Common myeloid progenitor, CD34-positive (primary cell): ENCODE measurements at regions not wholly inside any gene's neighbourhood (a gene's known extent, or its start where the extent isn't known, plus 50 kb on each side); places are given as distances from the start of the nearest gene placed in this dataset.
"Not testable (repeated sequence)": the region's sequence is repeated elsewhere in the genome, so short reads cannot be mapped to it uniquely, and the experiment has no call there.

Source experiments
- CTCF ChIA-PET: fragments of 350-600 bp; sonication (Branson Sonifier 250); formaldehyde crosslinking; loops from one replicate; lab custom pipeline; 2021; ENCODE audit warnings: antibody characterized with exemption; lab: Charles Lee
- POLR2A ChIA-PET: fragments of 350-600 bp; sonication (Branson Sonifier 250); formaldehyde crosslinking; loops from one replicate; lab custom pipeline; 2021; ENCODE audit warnings: antibody characterized with exemption; lab: Charles Lee
- DNase-seq, 3 donors: peaks; one replicate each; pipeline versions ENCODE4 v3.0.0 to v3.0.0-alpha.2; 2013
- H3K27ac ChIP-seq, 2 experiments: 1 replicate in 1 of 2; 2 replicates in 1 of 2; pipeline ENCODE4 v1.7.0; 2013; ENCODE audit warnings: inconsistent platforms in 2 of 2, low read length in 2 of 2, mild to moderate bottlenecking in 2 of 2, low read depth in 1 of 2, moderate library complexity in 1 of 2; ENCODE audit not compliant: severe bottlenecking in 2 of 2, insufficient read depth in 1 of 2, poor library complexity in 1 of 2
- H3K27me3 ChIP-seq, 5 experiments: replicated peaks in 2 of 5; 1 replicate in 3 of 5; 2 replicates in 2 of 5; pipeline versions ENCODE4 v1.6.1 to v1.7.0; 2013; ENCODE audit warnings: low read length in 4 of 5, mild to moderate bottlenecking in 2 of 5, moderate library complexity in 2 of 5, inconsistent platforms in 1 of 5; ENCODE audit not compliant: insufficient read depth in 5 of 5, control insufficient read depth in 4 of 5
- H3K36me3 ChIP-seq, 4 experiments: 1 replicate in 2 of 4; 2 replicates in 2 of 4; pipeline versions ENCODE4 v1.6.1 to v1.7.0; 2013; ENCODE audit warnings: low read length in 3 of 4, control low read depth in 1 of 4, mild to moderate bottlenecking in 1 of 4; ENCODE audit not compliant: control insufficient read depth in 4 of 4, insufficient read depth in 4 of 4
- H3K4me1 ChIP-seq, 4 experiments: 1 replicate in 3 of 4; 2 replicates in 1 of 4; pipeline versions ENCODE4 v1.6.1 to v1.7.1; 2013; ENCODE audit warnings: low read length in 3 of 4, mild to moderate bottlenecking in 3 of 4, control low read depth in 1 of 4, inconsistent platforms in 1 of 4, moderate library complexity in 1 of 4; ENCODE audit not compliant: control insufficient read depth in 4 of 4, insufficient read depth in 4 of 4; ENCODE audit errors: control extremely low read depth in 1 of 4
- H3K4me3 ChIP-seq, 7 experiments: 1 replicate in 4 of 7; 2 replicates in 3 of 7; pipeline versions ENCODE4 v1.5.1 to v1.7.0; 2013; ENCODE audit warnings: mild to moderate bottlenecking in 7 of 7, low read length in 6 of 7, moderate library complexity in 6 of 7, inconsistent platforms in 2 of 7, low read depth in 2 of 7, control low read depth in 1 of 7; ENCODE audit not compliant: insufficient read depth in 4 of 7, control insufficient read depth in 1 of 7; ENCODE audit errors: extremely low read depth in 1 of 7
- H3K9me3 ChIP-seq, 5 experiments: 1 replicate in 4 of 5; 2 replicates in 1 of 5; pipeline versions ENCODE4 v1.6.1 to v1.7.1; 2013; ENCODE audit warnings: low read length in 4 of 5, mild to moderate bottlenecking in 2 of 5, inconsistent platforms in 1 of 5, low read depth in 1 of 5, moderate library complexity in 1 of 5; ENCODE audit not compliant: control insufficient read depth in 4 of 5, insufficient read depth in 2 of 5; ENCODE audit errors: control extremely low read depth in 1 of 5
- WGBS: methylation state at CpG from one replicate; pipeline ENCODE4 v1.1.5; 2013; ENCODE audit not compliant: insufficient coverage; 5-methylcytosine and 5-hydroxymethylcytosine counted together

DNA sequence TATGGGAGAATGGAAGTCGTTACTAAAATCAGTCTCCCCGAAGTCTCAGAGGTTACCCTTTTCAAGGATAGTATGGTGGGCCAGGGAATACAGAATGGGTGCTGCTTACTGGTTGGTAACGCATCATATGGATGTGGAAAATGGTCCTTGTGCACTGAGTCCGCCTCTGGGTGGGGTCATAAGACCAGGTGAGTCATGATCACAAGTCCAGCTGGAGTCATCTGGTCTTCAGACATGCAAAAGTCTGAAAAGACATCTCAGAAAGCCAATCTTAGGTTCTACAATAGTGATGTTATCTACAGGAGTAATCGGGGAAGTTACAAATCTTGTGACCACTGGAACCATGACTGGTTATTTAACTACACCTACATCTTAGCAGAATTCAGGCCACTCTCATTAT, 71.9 kb upstream of the TCL1B start:
- Histone ChIP-seq H3K4me1 (no peaks in the 10 kb centered on the region), H3K9me3 (no peaks in the 10 kb centered on the region), H3K27me3 (peaks cover 0 to 32% (median 5%) of the 10 kb centered on the region in 5 experiments), H3K36me3 (no peaks in the 10 kb centered on the region), H3K27ac (no peak overlapping the region), H3K4me3 (no peak overlapping the region)
- POLR2A ChIA-PET = no interaction called here
- CTCF ChIA-PET = interaction anchor here (1.1 to 1.3 kb wide), 2 partner anchors 9 to 13 kb away, joined by 3 read pairs; no protein-coding TSS in a partner anchor
- no peak for DNase-seq
- 71% methylated on average over 5 of the region's 5 CpGs for WGBS

DNA sequence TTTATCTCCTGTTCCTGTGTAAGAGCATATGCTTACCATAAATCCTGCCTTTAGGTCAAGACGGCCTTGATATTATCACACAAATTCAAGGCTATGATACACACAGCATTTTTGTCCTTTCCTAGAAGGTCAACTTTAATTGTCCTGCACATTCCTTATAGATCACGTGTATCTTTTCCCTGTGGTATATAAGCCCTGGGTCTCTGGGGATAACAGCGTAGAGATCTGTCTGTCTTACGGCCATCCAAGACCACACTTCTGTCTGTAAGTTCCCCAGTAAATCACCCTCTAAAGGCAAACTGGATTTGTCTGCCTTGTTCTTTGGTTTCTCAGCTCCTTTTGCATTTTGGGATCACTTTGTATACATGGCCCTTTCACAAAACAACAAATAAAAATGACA, 69.5 kb upstream of the TCL1B start:
- Histone ChIP-seq H3K36me3 (no peaks in the 10 kb centered on the region), H3K4me3 (no peak overlapping the region), H3K27me3 (peaks cover 0 to 30% (median 5%) of the 10 kb centered on the region in 5 experiments), H3K4me1 (no peaks in the 10 kb centered on the region), H3K9me3 (no peaks in the 10 kb centered on the region), H3K27ac (no peak overlapping the region)
- no peak for DNase-seq
- ChIA-PET CTCF (no interaction called here), POLR2A (no interaction called here)
- 80% methylated on average over 1 of the region's 4 CpGs for WGBS

DNA sequence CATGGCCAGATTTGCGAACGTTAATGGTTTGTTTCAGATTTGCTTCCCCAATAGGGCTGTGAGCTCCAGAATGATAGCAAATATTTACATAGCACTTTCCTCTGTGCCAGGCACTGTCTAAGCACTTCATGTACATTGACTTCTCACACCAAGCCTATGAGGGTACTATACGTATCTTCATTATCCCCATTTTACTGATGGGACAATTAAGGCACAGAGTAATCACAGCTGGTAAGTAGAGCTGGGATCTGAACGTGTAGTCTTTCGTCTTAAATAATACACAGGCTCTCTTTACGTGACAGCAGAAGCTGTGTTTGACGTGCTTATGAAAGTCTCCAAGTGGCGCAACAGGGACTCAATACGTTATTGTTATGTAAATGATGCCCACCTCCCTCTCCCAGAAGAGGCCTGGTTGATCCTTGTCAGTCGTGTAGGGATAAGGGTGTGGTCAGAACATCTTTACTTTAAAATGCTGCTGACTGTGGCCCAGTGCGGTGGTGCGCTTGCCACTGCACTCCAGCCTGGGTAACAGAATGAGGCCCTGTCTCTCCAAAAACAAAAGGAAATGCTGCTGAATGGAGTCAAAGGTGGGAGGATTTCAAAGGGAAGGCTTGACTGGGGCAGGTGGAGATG, 66.3 kb upstream of the TCL1B start:
- WGBS = 95% methylated on average over 6 of the region's 12 CpGs
- ChIA-PET POLR2A (no interaction called here), CTCF (no interaction called here)

DNA sequence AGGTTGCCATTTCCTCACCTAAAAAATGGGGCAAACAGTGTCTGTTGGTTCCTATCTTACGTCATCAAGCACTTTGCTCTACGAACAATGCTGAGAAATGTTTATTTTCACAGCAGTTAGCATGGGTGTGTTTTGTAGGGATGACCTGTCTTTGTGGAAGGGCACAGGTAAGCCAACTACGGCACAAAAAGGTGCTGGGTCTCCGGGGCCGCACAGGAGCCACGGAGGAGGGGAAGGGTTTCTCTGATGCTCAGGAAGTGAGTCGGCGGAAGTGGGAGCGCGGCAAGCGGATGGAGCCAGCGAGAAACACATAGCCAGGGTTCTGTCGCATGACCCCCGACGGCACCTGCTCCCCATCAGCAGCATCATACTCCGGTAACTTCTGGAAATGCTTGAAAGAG, 65.6 kb upstream of the TCL1B start:
- DNase-seq = no peak
- H3K4me3 ChIP-seq = peak overlapping the region in 1 of 7 experiments; percentile 19
- 76% methylated on average over 7 of the region's 16 CpGs for WGBS
- no peaks in the 10 kb centered on the region for H3K4me1 ChIP-seq
- POLR2A ChIA-PET = no interaction called here
- CTCF ChIA-PET = no interaction called here
- H3K27me3 ChIP-seq = peaks cover 0 to 16% (median 3%) of the 10 kb centered on the region in 5 experiments
- H3K9me3 ChIP-seq = peaks cover 0 to 2% (median 0%) of the 10 kb centered on the region in 5 experiments
- no peaks in the 10 kb centered on the region for H3K36me3 ChIP-seq
- no peak overlapping the region for H3K27ac ChIP-seq

More for the DNA sequence above, 66.3 kb upstream of the TCL1B start:
- Histone ChIP-seq H3K4me3 (no peak overlapping the region), H3K36me3 (no peaks in the 10 kb centered on the region), H3K9me3 (peaks cover 0 to 2% (median 0%) of the 10 kb centered on the region in 5 experiments), H3K4me1 (no peaks in the 10 kb centered on the region), H3K27ac (no peak overlapping the region), H3K27me3 (peaks cover 0 to 20% (median 3%) of the 10 kb centered on the region in 5 experiments)
- no peak for DNase-seq

DNA sequence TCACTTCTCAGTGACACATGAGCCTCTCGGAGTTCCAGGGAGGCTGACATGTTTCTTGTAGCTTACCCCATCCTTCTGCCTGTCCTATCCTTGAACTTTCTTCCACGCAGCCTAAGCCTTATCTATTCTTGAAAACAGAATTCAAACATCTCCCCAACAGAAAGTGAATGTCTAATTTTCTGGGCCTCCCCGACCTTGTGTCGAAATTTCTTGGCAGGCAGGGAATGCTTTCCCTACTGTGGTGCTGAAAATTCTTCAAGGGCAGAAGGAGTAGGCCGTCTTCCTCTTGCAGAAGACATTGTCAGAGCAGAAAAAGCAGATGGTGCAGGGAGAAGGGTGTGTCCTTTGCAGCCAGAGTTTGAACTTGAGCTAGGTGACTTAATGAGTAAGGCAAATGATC, 63.0 kb upstream of the TCL1B start:
- H3K4me3 ChIP-seq = no peak overlapping the region
- peaks cover 0 to 2% (median 0%) of the 10 kb centered on the region in 5 experiments for H3K9me3 ChIP-seq
- H3K36me3 ChIP-seq = no peaks in the 10 kb centered on the region
- no peak for DNase-seq
- 83% methylated on average over 4 of the region's 5 CpGs for WGBS
- peaks cover 0 to 18% (median 3%) of the 10 kb centered on the region in 5 experiments for H3K27me3 ChIP-seq
- H3K4me1 ChIP-seq = no peaks in the 10 kb centered on the region
- H3K27ac ChIP-seq = no peak overlapping the region
- ChIA-PET POLR2A (no interaction called here), CTCF (interaction anchor here (1.0 kb wide), 2 partner anchors 9 to 18 kb away, joined by 3 to 4 read pairs; no protein-coding TSS in a partner anchor)

DNA sequence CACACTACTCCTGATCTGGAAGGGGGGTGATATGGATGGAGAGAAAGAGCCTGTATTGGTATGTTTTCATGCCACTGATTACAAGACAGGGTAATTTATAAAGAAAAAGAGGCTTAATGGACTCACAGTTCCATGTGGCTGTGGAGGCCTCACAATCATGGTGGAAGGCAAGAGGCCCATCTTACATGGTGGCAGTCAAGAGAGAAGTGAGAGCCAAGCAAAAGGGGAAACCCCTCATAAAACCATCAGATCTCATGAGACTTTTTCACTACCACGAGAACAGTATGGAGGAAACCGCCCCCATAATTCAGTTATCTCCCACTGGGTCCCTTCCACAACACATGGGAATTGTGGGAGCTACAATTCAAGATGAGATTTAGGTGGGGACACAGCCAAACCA, 60.5 kb upstream of the TCL1B start:
- H3K36me3 ChIP-seq, H3K4me1 ChIP-seq, H3K27ac ChIP-seq, H3K4me3 ChIP-seq, H3K9me3 ChIP-seq, POLR2A ChIA-PET, DNase-seq: not testable (repeated sequence)
- WGBS = no CpG with 5 or more reads among the region's 2 CpGs
- CTCF ChIA-PET = interaction anchor here (0.8 to 1.1 kb wide), 2 partner anchors 20 to 60 kb away, joined by 3 read pairs; no protein-coding TSS in a partner anchor
- peaks cover 0 to 13% (median 3%) of the 10 kb centered on the region in 5 experiments for H3K27me3 ChIP-seq

DNA sequence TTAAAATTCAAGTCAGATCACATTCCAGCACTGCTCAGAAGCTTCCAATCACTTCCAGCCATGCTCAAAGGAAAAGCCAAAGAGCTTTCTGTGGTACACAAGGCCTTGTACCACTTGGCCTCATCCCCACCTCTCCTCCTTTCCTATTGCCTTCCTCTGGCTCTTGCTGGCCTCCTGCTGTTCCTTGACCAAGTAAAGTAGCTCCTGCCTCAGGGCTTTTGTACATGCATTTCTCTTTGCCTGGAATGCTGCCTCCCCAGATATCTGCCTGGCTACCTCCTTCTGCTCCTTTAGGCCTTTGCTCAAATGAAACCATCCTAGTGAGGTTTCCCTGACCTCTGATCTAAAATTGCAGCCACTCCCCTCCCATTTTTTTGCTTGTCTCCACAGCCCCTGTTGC, 51.2 kb upstream of the TCL1B start:
- H3K36me3 ChIP-seq = no peaks in the 10 kb centered on the region
- H3K4me3 ChIP-seq = no peak overlapping the region
- no peak for DNase-seq
- H3K27me3 ChIP-seq = peaks cover 0 to 6% (median 0%) of the 10 kb centered on the region in 5 experiments
- POLR2A ChIA-PET = interaction anchor here (0.6 kb wide), 1 partner anchor 11 kb away, joined by 4 read pairs; no protein-coding TSS in a partner anchor
- H3K9me3 ChIP-seq = peaks cover 0 to 3% (median 0%) of the 10 kb centered on the region in 5 experiments
- H3K4me1 ChIP-seq = no peaks in the 10 kb centered on the region
- CTCF ChIA-PET = no interaction called here
- no peak overlapping the region for H3K27ac ChIP-seq
